AG08396 (cell line): ENCODE measurements at regions not wholly inside any gene's neighbourhood (a gene's known extent, or its start where the extent isn't known, plus 50 kb on each side); places are given as distances from the start of the nearest gene placed in this dataset.
"Not testable (repeated sequence)": the region's sequence is repeated elsewhere in the genome, so short reads cannot be mapped to it uniquely, and the experiment has no call there.

Experiments
- DNase-seq: peaks from one replicate; pipeline ENCODE4 v3.0.0; 2012; ENCODE audit warnings: low spot score, mixed read lengths

- no peak for DNase-seq
Observed at GRCh38 chr4:75189711-75190335, 256.9 kb downstream of the PARM1 start.

- DNase-seq = peak; percentile 17
Observed at GRCh38 chr4:75180790-75181776, 248.2 kb downstream of the PARM1 start.

GRCh38 chr4:75180217-75180616 is 247.3 kb downstream of the PARM1 start:
- DNase-seq = no peak

GRCh38 chr4:75179510-75179909 is 246.6 kb downstream of the PARM1 start:
- no peak for DNase-seq

- no peak for DNase-seq
Observed at GRCh38 chr4:75172551-75172950, 239.6 kb downstream of the PARM1 start.

GRCh38 chr4:75169427-75169826 is 236.5 kb downstream of the PARM1 start:
- DNase-seq = no peak

GRCh38 chr4:75169020-75169419 is 236.1 kb downstream of the PARM1 start:
- no peak for DNase-seq

- DNase-seq = no peak
Observed at GRCh38 chr4:75168548-75168947, 235.6 kb downstream of the PARM1 start.

GRCh38 chr4:75165100-75165499 is 232.2 kb downstream of the PARM1 start:
- not testable (repeated sequence) for DNase-seq

- no peak for DNase-seq
Observed at GRCh38 chr4:75158451-75158850, 225.5 kb downstream of the PARM1 start.

GRCh38 chr4:75154994-75155393 is 222.1 kb downstream of the PARM1 start:
- no peak for DNase-seq

GRCh38 chr4:75146223-75146622 is 213.3 kb downstream of the PARM1 start:
- DNase-seq = no peak

- DNase-seq = no peak
Observed at GRCh38 chr4:75144475-75144874, 211.6 kb downstream of the PARM1 start.

- peak; percentile 12 for DNase-seq
Observed at GRCh38 chr4:75142850-75143249, 209.9 kb downstream of the PARM1 start.

- DNase-seq = peak; percentile 22
Observed at GRCh38 chr4:75142382-75142781, 209.5 kb downstream of the PARM1 start.

GRCh38 chr4:75141162-75141561 is 208.2 kb downstream of the PARM1 start:
- no peak for DNase-seq

- DNase-seq = no peak
Observed at GRCh38 chr4:75137302-75137701, 204.4 kb downstream of the PARM1 start.

- DNase-seq = no peak
Observed at GRCh38 chr4:75135068-75135825, 202.3 kb downstream of the PARM1 start.

- not testable (repeated sequence) for DNase-seq
Observed at GRCh38 chr4:75126870-75127269, 194.0 kb downstream of the PARM1 start.

- DNase-seq = no peak
Observed at GRCh38 chr4:75126058-75126457, 193.1 kb downstream of the PARM1 start.

- no peak for DNase-seq
Observed at GRCh38 chr4:75122424-75123014, 189.6 kb downstream of the PARM1 start.

GRCh38 chr4:75118739-75119138 is 185.8 kb downstream of the PARM1 start:
- no peak for DNase-seq
